Gastroesophageal sphincter (tissue), 4 donors: ENCODE measurements at regions not wholly inside any gene's neighbourhood (a gene's known extent, or its start where the extent isn't known, plus 50 kb on each side); places are given as distances from the start of the nearest gene placed in this dataset.

Experiments
- ATAC-seq: fragments of 150-250 bp; one replicate; pipeline ENCODE4 v1.9.1; 2016; ENCODE audit warnings: mild to moderate bottlenecking, moderate library complexity
- H3K27ac ChIP-seq, 4 donors: fragments of 200-600 bp; sonication (generic) in 3 of 4; 1 replicate in 3 of 4; 2 replicates in 1 of 4; pipeline ENCODE4 v1.5.1; 2016 to 2019
- H3K27me3 ChIP-seq: fragments of 200-600 bp; sonication (generic); one replicate; pipeline ENCODE4 v1.5.1; 2019
- H3K36me3 ChIP-seq, 2 donors: fragments of 200-600 bp; sonication (generic); one replicate each; pipeline ENCODE4 v1.5.1; 2019; ENCODE audit warnings: control low read depth in 1 of 2
- H3K4me1 ChIP-seq, 3 donors: fragments of 200-600 bp; sonication (generic); 1 replicate in 2 of 3; 2 replicates in 1 of 3; pipeline ENCODE4 v1.5.1; 2016 to 2019; ENCODE audit warnings: control low read depth in 2 of 3
- H3K4me3 ChIP-seq, 2 donors: fragments of 200-600 bp; sonication (generic); one replicate each; pipeline ENCODE4 v1.5.1; 2019; ENCODE audit warnings: mild to moderate bottlenecking in 1 of 2, moderate library complexity in 1 of 2
- H3K9me3 ChIP-seq, 3 donors: fragments of 200-600 bp; sonication (generic); one replicate each; pipeline ENCODE4 v1.5.1; 2017 to 2019; ENCODE audit warnings: control low read depth in 2 of 3
- CTCF ChIP-seq, 4 experiments: fragments of 200-600 bp in 2 of 4; fragments of 450-650 bp in 2 of 4; sonication (generic) in 1 of 4; IDR thresholded peaks; one replicate each; pipeline ENCODE4 v1.5.1; 2017 to 2019; ENCODE audit warnings: antibody characterized with exemption in 4 of 4, mild to moderate bottlenecking in 2 of 4, moderate library complexity in 2 of 4
- EP300 ChIP-seq: sonication (generic); formaldehyde crosslinking; IDR thresholded peaks from one replicate; pipeline ENCODE4 v1.6.1; 2017; ENCODE audit warnings: antibody characterized with exemption, mild to moderate bottlenecking
- POLR2A ChIP-seq, 2 donors: fragments of 450-650 bp; IDR thresholded peaks; one replicate each; pipeline ENCODE4 v1.6.1; 2017; ENCODE audit warnings: antibody characterized with exemption in 2 of 2, mild to moderate bottlenecking in 2 of 2, moderate library complexity in 1 of 2
- POLR2AphosphoS5 ChIP-seq: sonication (generic); formaldehyde crosslinking; IDR thresholded peaks from one replicate; pipeline ENCODE4 v1.6.1; 2017; ENCODE audit warnings: antibody characterized with exemption
- WGBS, 2 donors: methylation state at CpG; one replicate each; pipeline ENCODE4 v1.1.5; 2018; ENCODE audit warnings: low coverage in 1 of 2; 5-methylcytosine and 5-hydroxymethylcytosine counted together

- Histone ChIP-seq H3K4me1 (peaks cover 0 to 7% (median 0%) of the 10 kb centered on the region in 3 donors), H3K27ac (no peak overlapping the region), H3K36me3 (no peaks in the 10 kb centered on the region), H3K9me3 (no peaks in the 10 kb centered on the region), H3K27me3 (peaks cover 4% of the 10 kb centered on the region), H3K4me3 (no peak overlapping the region)
- no peak for TF ChIP-seq EP300
- peak; percentile 43 for TF ChIP-seq POLR2AphosphoS5
- TF ChIP-seq POLR2A (IDR thresholded peaks at IDR 0.05), result no peak
- ATAC-seq, result peak; percentile 39
- WGBS, 2 donors, result 22 to 25% methylated on average over 2 of the region's 2 CpGs
Measured at GRCh38 chr5:110105692-110106091, 416.0 kb downstream of the MAN2A1 start.

GRCh38 chr5:110106750-110107149, 417.0 kb downstream of the MAN2A1 start:
- no peak for ATAC-seq
- Histone ChIP-seq H3K36me3 (no peaks in the 10 kb centered on the region), H3K4me1 (peaks cover 0 to 7% (median 0%) of the 10 kb centered on the region in 3 donors), H3K9me3 (no peaks in the 10 kb centered on the region), H3K4me3 (no peak overlapping the region), H3K27ac (no peak overlapping the region), H3K27me3 (peaks cover 4% of the 10 kb centered on the region)
- no peak for TF ChIP-seq EP300
- TF ChIP-seq POLR2A (IDR thresholded peaks at IDR 0.05), result no peak
- no peak for TF ChIP-seq CTCF (IDR thresholded peaks at IDR 0.05)
- TF ChIP-seq POLR2AphosphoS5, result no peak
- 100% methylated on average over 1 of the region's 1 CpG for WGBS, 2 donors

GRCh38 chr5:110108520-110108919, 418.8 kb downstream of the MAN2A1 start:
- TF ChIP-seq CTCF (IDR thresholded peaks at IDR 0.05) (no peak), POLR2AphosphoS5 (no peak), EP300 (no peak), POLR2A (IDR thresholded peaks at IDR 0.05) (no peak)
- no peaks in the 10 kb centered on the region for H3K9me3 ChIP-seq
- no peaks in the 10 kb centered on the region for H3K36me3 ChIP-seq
- no peak overlapping the region for H3K4me3 ChIP-seq
- peaks cover 0 to 7% (median 0%) of the 10 kb centered on the region in 3 donors for H3K4me1 ChIP-seq
- WGBS, 2 donors, result 52 to 88% methylated on average over 1 to 3 of the region's 4 CpGs
- H3K27me3 ChIP-seq, result peaks cover 4% of the 10 kb centered on the region
- no peak for ATAC-seq
- no peak overlapping the region for H3K27ac ChIP-seq

GRCh38 chr5:110109667-110110066, 419.9 kb downstream of the MAN2A1 start:
- ATAC-seq, result no peak
- H3K4me1 ChIP-seq, result peaks cover 0 to 7% (median 0%) of the 10 kb centered on the region in 3 donors
- H3K27ac ChIP-seq, result no peak overlapping the region
- no peaks in the 10 kb centered on the region for H3K36me3 ChIP-seq
- H3K9me3 ChIP-seq, result no peaks in the 10 kb centered on the region
- H3K4me3 ChIP-seq, result no peak overlapping the region
- no peaks in the 10 kb centered on the region for H3K27me3 ChIP-seq
- 76 to 80% methylated on average over 3 of the region's 3 CpGs for WGBS, 2 donors
- TF ChIP-seq EP300, result no peak
- no peak for TF ChIP-seq POLR2AphosphoS5
- no peak for TF ChIP-seq CTCF (IDR thresholded peaks at IDR 0.05)
- TF ChIP-seq POLR2A (IDR thresholded peaks at IDR 0.05), result no peak

- Histone ChIP-seq H3K4me3 (no peak overlapping the region), H3K27ac (no peak overlapping the region), H3K4me1 (no peaks in the 10 kb centered on the region), H3K9me3 (peaks cover 0 to 10% (median 0%) of the 10 kb centered on the region in 3 donors), H3K36me3 (no peaks in the 10 kb centered on the region), H3K27me3 (no peaks in the 10 kb centered on the region)
- TF ChIP-seq EP300 (no peak), POLR2AphosphoS5 (no peak), CTCF (IDR thresholded peaks at IDR 0.05) (no peak), POLR2A (IDR thresholded peaks at IDR 0.05) (no peak)
- no peak for ATAC-seq
Measured at GRCh38 chr5:110112348-110112747, 422.6 kb downstream of the MAN2A1 start.
